Epithelial cell of esophagus (primary cell): ENCODE measurements at regions not wholly inside any gene's neighbourhood (a gene's known extent, or its start where the extent isn't known, plus 50 kb on each side); places are given as distances from the start of the nearest gene placed in this dataset.

ENCODE experiments used
- DNase-seq: peaks from one replicate; pipeline ENCODE4 v3.0.0; 2010; ENCODE audit warnings: low read depth
- H3K4me3 ChIP-seq: 2 replicates; pipeline ENCODE4 v1.5.1; 2011; ENCODE audit warnings: mild to moderate bottlenecking, low read length, control low read depth
- CTCF ChIP-seq: IDR thresholded peaks from 2 replicates; pipeline ENCODE4 v1.5.1; 2011; ENCODE audit warnings: low read depth, mild to moderate bottlenecking, low read length, control low read depth, inconsistent platforms; ENCODE audit not compliant: insufficient read depth; ENCODE audit errors: missing control alignments

DNA sequence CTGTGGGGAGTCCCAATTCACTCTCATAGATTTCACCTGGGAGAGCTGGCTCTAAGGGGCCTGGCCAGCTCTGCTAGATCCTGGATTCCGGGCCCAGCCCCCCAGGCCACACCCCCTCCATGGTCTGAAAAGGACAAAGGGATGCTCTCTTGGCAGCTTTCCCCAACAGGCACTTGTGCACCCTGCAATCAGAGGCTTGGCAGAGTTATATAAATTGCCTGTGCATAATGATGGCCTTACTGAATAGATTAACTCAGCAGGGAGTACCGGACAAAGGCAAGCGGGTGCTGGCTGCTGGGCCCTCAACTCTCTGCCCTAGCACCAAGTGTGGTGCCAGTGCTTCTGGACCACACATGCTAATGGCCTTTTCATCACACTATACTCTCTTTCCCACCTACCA is 461.6 kb downstream of the BUD13 start:
- no peak for DNase-seq
- no peak overlapping the region for H3K4me3 ChIP-seq
- TF ChIP-seq CTCF = no peak

- H3K4me3 ChIP-seq = no peak overlapping the region
- no peak for TF ChIP-seq CTCF
- DNase-seq = no peak
Observed at GRCh38 chr11:116310698-116311097, 462.1 kb downstream of the BUD13 start.

GRCh38 chr11:116310226-116310625 is 462.6 kb downstream of the BUD13 start:
- DNase-seq = no peak
- H3K4me3 ChIP-seq = no peak overlapping the region
- no peak for TF ChIP-seq CTCF

GRCh38 chr11:116309446-116309845 is 463.3 kb downstream of the BUD13 start:
- TF ChIP-seq CTCF = no peak
- no peak for DNase-seq
- H3K4me3 ChIP-seq = no peak overlapping the region

DNA sequence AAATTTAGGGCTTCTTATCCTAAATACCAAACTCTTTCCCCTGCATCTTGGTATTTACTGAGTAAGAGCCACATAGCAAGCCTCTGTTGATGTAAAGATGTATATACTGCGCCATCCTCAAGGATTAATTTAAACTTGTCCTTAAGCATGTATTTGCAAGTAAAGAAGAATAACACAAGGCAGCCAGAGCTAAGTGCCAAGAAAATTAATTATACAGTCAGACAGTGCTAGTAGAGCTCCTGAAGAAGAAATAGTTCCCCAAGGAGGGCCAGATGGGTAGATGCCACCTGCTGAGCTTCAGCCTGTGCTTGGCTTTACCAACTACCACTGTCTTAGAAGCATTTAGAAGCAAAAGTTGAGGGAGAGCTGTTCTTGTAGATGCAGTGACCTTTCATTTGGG is 470.0 kb downstream of the BUD13 start:
- no peak overlapping the region for H3K4me3 ChIP-seq
- DNase-seq = no peak
- TF ChIP-seq CTCF = no peak

DNA sequence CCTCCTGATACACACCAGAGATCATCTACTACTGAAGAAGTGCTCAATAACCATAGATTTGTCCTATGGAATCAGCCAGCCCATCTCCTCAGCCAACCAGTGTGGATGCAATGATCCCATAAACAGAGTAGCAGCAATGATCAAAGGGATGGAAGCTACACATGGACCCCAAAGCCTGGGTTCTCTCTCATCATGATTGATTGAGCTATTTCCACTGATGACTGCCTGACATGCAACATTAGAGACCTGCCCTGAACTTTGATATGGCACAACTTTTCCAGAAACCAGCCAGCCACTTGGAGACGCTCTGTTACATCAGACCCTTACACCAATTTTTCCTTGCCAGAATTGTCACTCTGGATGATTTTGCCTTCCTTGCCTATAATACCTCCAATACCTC is 471.6 kb downstream of the BUD13 start:
- H3K4me3 ChIP-seq = no peak overlapping the region
- TF ChIP-seq CTCF = no peak

GRCh38 chr11:116300232-116300631 is 472.6 kb downstream of the BUD13 start:
- no peak overlapping the region for H3K4me3 ChIP-seq
- no peak for DNase-seq
- no peak for TF ChIP-seq CTCF

More for the DNA sequence above, 471.6 kb downstream of the BUD13 start:
- DNase-seq = no peak
